K562 (cell line): ENCODE measurements at regions not wholly inside any gene's neighbourhood (a gene's known extent, or its start where the extent isn't known, plus 50 kb on each side); places are given as distances from the start of the nearest gene placed in this dataset.

Experiments
- ATAC-seq: fragments of 200-7000 bp; cut with Tn5 transposase; 3 replicates; pipeline ENCODE4 v1.9.1; 2020; ENCODE audit warnings: moderate library complexity
- BruUV-seq: library from RNA; stranded (reverse); fragments of 400-500 nt; replicated peaks from 2 replicates; lab custom pipeline; 2021; lab: Mats Ljungman, UMichigan
- CTCF ChIA-PET: fragments of 300-600 bp; formaldehyde crosslinking; extraction: SDS; loops from one replicate; lab custom pipeline; 2021; ENCODE audit warnings: low intra/inter-chr PET ratio; lab: Yijun Ruan, JAX
- POLR2A ChIA-PET: fragments of 300-600, 350-650 bp; sonication (Branson Sonifier 250); formaldehyde crosslinking; extraction: SDS; loops from one replicate; lab custom pipeline; 2021; ENCODE audit warnings: antibody characterized with exemption, inconsistent platforms; lab: Yijun Ruan, JAX
- DNase-seq, 4 experiments: peaks; one replicate each; pipeline versions ENCODE4 v3.0.0 to v3.0.0-alpha.2; 2011 to 2018; ENCODE audit warnings: low spot score in 3 of 4, mixed read lengths in 3 of 4; ENCODE audit errors: extremely low read depth in 1 of 4
- FAIRE-seq: peaks from 2 replicates; lab custom pipeline; 2011; peaks lifted over from hg19 to GRCh38; lab: Jason Lieb, UNC
- H2AFZ ChIP-seq: 2 replicates; pipeline ENCODE4 v1.6.0; 2011; ENCODE audit warnings: low read depth, low read length, control low read depth, inconsistent platforms
- H3K27ac ChIP-seq: fragments of 200-600 bp; 3 replicates; pipeline ENCODE4 v1.8.0; 2011; ENCODE audit warnings: low read depth, mild to moderate bottlenecking, control low read depth, inconsistent platforms, low read length, moderate library complexity, mixed read lengths; ENCODE audit errors: extremely low read depth
- H3K27me3 ChIP-seq, 2 experiments: fragments of 300-600 bp in 1 of 2; 2 replicates in 1 of 2; 3 replicates in 1 of 2; pipeline versions ENCODE4 v1.6.0 to v1.8.0; 2011; ENCODE audit warnings: inconsistent platforms in 2 of 2, low read length in 2 of 2, mild to moderate bottlenecking in 1 of 2, mixed read lengths in 1 of 2, moderate library complexity in 1 of 2; ENCODE audit not compliant: control insufficient read depth in 2 of 2, insufficient read depth in 2 of 2
- H3K36me3 ChIP-seq: fragments of 300-600 bp; 3 replicates; pipeline ENCODE4 v1.8.0; 2011; ENCODE audit warnings: mild to moderate bottlenecking, low read length, inconsistent platforms; ENCODE audit not compliant: control insufficient read depth, insufficient read depth
- H3K4me1 ChIP-seq, 2 experiments: fragments of 200-600 bp in 1 of 2; replicated peaks in 1 of 2; 2 replicates in 1 of 2; 3 replicates in 1 of 2; pipeline versions ENCODE4 v1.5.1 to v1.8.0; 2011; ENCODE audit warnings: inconsistent platforms in 2 of 2, low read length in 2 of 2, mild to moderate bottlenecking in 1 of 2, mixed read lengths in 1 of 2, moderate library complexity in 1 of 2; ENCODE audit not compliant: control insufficient read depth in 2 of 2, insufficient read depth in 2 of 2
- H3K4me2 ChIP-seq: 2 replicates; pipeline ENCODE4 v1.6.1; 2011; ENCODE audit warnings: low read length, control low read depth, inconsistent platforms, mixed read lengths; ENCODE audit not compliant: insufficient read depth
- H3K4me3 ChIP-seq: fragments of 200-600 bp; sonication (generic), shearing (Covaris generic); 2 replicates; pipeline ENCODE4 v1.5.1; 2016; ENCODE audit warnings: control low read depth, inconsistent platforms
- H3K79me2 ChIP-seq: fragments of 200-600 bp; 3 replicates; pipeline ENCODE4 v1.8.0; 2011; ENCODE audit warnings: low read length, inconsistent platforms; ENCODE audit not compliant: control insufficient read depth, insufficient read depth
- H3K9ac ChIP-seq, 2 experiments: 2 replicates each; pipeline versions ENCODE4 v1.6.0 to v1.6.1; 2011; ENCODE audit warnings: low read depth in 2 of 2, low read length in 2 of 2, control low read depth in 1 of 2, inconsistent platforms in 1 of 2, mild to moderate bottlenecking in 1 of 2, mixed read lengths in 1 of 2; ENCODE audit not compliant: insufficient read depth in 1 of 2
- H3K9me1 ChIP-seq: one replicate; pipeline ENCODE4 v1.6.0; 2011; ENCODE audit warnings: inconsistent platforms, mild to moderate bottlenecking, low read length, moderate library complexity; ENCODE audit not compliant: control insufficient read depth, insufficient read depth
- H3K9me3 ChIP-seq: replicated peaks from 2 replicates; pipeline ENCODE4 v1.5.1; 2011; ENCODE audit warnings: low read depth, low read length, inconsistent platforms; ENCODE audit not compliant: control insufficient read depth, insufficient read depth
- H4K20me1 ChIP-seq: replicated peaks from 2 replicates; pipeline ENCODE4 v1.6.1; 2011; ENCODE audit warnings: low read length, inconsistent platforms, mixed read lengths; ENCODE audit not compliant: control insufficient read depth, insufficient read depth
- KLF13 ChIP-seq: fragments of 450-650 bp; IDR thresholded peaks from 2 replicates; pipeline ENCODE4 v1.6.1; 2016; ENCODE audit warnings: missing genetic modification characterization, low read depth, mild to moderate bottlenecking, missing compliant biosample characterization, moderate library complexity, borderline replicate concordance
- L3MBTL2 ChIP-seq: fragments of 450-650 bp; IDR thresholded peaks from 2 replicates; pipeline ENCODE4 v1.6.1; 2016; ENCODE audit warnings: mild to moderate bottlenecking, moderate library complexity
- ZNF655 ChIP-seq: fragments of 250-450 bp; sonication (Bioruptor Pico); IDR thresholded peaks from 2 replicates; pipeline ENCODE4 v1.5.0; 2021
- WGBS: fragments of 100-300 bp; shearing (Covaris generic); methylation state at CpG from one replicate; pipeline ENCODE4 v1.1.6; 2016; ENCODE audit warnings: low coverage, mixed read lengths; ENCODE audit not compliant: insufficient coverage; ENCODE audit errors: missing lambda C conversion rate; 5-methylcytosine and 5-hydroxymethylcytosine counted together
- in situ Hi-C: fragments of 300-500 bp; cut with MboI; formaldehyde crosslinking; loops from 4 replicates; pipeline ENCODE4 v1.15.0; 2018; ENCODE audit warnings: inconsistent platforms, mixed read lengths
- intact Hi-C: fragments of 100-400 bp; cut with micrococcal nuclease; formaldehyde crosslinking; loops from 2 replicates; pipeline ENCODE4 v1.14.2; 2022

GRCh38 chr6:170028629-170029345 lies 262.1 kb downstream of the DLL1 start (continued):
- no peak for TF ChIP-seq ZNF655 (CRISPR knock-in tag)
- TF ChIP-seq, all 486 proteins: peak for 0

GRCh38 chr6:170027647-170028043 lies 263.2 kb downstream of the DLL1 start:
- no peak overlapping the region for H3K4me2 ChIP-seq

More at GRCh38 chr6:170027647-170028043, 263.2 kb downstream of the DLL1 start:
- Histone ChIP-seq H3K4me3 (no peak overlapping the region), H2AFZ (no peak overlapping the region), H3K9me1 (no peaks in the 10 kb centered on the region), H3K9me3 (no peaks in the 10 kb centered on the region), H3K27me3 (peaks cover 3 to 68% of the 10 kb centered on the region in 2 experiments; a peak in 3 of 5 replicates), H3K79me2 (no peaks in the 10 kb centered on the region), H3K9ac (no peak overlapping the region), H4K20me1 (no peaks in the 10 kb centered on the region), H3K27ac (no peak overlapping the region), H3K36me3 (no peaks in the 10 kb centered on the region), H3K4me1 (peaks cover 0 to 25% of the 10 kb centered on the region in 2 experiments; a peak in 2 of 5 replicates)
- POLR2A ChIA-PET: no interaction called here
- no peak for DNase-seq
- 3% methylated on average over 4 of the region's 4 CpGs for WGBS
- intact Hi-C loops (no loop called here), in situ Hi-C loops (no loop called here)
- BruUV-seq: no TSS peak
- TF ChIP-seq KLF13 (tag) (no peak), L3MBTL2 (no peak)
- CTCF ChIA-PET: no interaction called here
- no peak for FAIRE-seq
- ATAC-seq: no peak
